GM18867 (cell line): ENCODE measurements at regions not wholly inside any gene's neighbourhood (a gene's known extent, or its start where the extent isn't known, plus 50 kb on each side); places are given as distances from the start of the nearest gene placed in this dataset.
"Not testable (repeated sequence)": the region's sequence is repeated elsewhere in the genome, so short reads cannot be mapped to it uniquely, and the experiment has no call there.

Experiments used
- ATAC-seq: cut with Tn5 transposase; IDR thresholded peaks from one replicate; pipeline ENCODE4 v1.9.1; 2021; ENCODE audit warnings: mild to moderate bottlenecking, moderate library complexity; ENCODE audit not compliant: unreplicated experiment

GRCh38 chr16:48790151-48790550 lies 180.2 kb upstream of the N4BP1 start:
- ATAC-seq, result no peak

GRCh38 chr16:48788475-48788874 lies 178.5 kb upstream of the N4BP1 start:
- no peak for ATAC-seq

DNA sequence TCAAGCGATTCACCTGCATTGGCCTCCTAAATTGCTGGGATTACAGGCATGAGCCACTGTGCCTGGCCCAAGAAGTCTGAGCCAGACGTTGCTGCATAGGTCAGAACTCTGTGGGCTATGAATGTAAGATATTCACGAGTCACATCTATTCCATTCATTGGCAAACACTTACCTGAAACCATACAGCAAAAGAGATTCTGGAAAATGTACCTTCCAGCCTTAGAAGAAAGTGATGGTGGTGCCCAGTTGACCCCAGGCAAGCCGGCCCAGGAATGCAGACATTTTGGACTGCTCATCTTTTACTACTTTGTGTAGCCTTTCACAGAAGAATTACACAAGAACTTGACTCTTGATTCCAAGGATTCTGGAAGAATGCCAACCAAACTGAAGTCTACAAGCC lies 135.6 kb upstream of the N4BP1 start:
- no peak for ATAC-seq

DNA sequence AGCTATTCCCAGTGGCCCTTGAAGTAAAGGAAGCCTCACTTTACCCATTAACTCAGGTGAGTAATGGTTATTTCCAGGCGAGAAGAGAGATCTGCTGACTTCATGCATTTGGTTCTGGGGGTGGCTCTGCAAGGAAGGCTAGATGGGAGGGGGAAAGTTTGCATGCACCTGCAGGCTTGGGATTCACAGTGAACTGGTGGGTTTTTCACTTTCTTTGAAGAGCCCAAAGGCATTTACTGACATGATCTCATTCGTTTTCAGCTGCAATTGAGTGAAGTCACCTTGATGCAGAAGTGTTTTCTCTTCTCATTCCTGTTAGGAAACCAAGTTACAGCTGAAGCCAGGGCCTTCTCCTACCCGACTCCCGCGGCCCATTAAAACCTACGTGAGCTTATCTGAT lies 131.0 kb upstream of the N4BP1 start:
- ATAC-seq, result no peak

DNA sequence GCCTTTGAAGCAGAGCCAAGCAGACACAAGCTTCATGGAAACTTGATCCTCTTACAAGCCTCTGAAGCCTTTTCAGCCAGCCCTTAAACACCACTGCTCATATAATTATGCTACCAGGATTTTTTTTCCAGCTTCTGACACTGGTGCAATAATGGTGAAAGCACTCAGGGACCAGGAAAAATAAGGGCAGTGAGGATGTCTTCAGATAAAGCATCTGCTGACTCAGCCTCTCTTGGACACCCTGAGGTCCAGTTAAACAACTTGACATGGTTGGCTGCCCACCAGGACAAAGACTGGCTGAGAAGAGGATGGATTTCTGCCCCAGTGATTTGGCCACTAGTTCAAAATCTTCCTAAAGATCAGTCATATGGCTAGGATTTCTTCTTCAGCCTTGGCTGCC lies 124.2 kb upstream of the N4BP1 start:
- no peak for ATAC-seq

DNA sequence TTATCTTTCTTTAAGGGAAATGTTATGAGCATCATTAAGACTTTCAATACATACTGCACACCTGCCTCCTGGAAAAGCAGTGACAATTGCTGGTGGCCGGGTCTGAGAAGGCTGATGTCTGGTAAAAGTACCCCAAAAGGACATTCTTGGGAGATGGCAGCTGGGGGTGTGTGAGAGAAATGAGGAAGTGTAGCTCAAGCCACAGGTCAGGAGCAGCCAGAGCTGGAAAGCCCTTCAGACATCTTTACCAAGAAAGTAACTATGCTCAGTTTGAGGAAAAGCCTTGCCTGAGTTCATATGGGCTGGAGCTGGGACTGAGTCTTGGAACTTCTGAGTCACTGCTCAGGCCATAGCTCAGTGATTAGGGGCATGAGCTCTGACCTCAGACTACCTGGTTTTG lies 94.7 kb upstream of the N4BP1 start:
- ATAC-seq, result no peak

DNA sequence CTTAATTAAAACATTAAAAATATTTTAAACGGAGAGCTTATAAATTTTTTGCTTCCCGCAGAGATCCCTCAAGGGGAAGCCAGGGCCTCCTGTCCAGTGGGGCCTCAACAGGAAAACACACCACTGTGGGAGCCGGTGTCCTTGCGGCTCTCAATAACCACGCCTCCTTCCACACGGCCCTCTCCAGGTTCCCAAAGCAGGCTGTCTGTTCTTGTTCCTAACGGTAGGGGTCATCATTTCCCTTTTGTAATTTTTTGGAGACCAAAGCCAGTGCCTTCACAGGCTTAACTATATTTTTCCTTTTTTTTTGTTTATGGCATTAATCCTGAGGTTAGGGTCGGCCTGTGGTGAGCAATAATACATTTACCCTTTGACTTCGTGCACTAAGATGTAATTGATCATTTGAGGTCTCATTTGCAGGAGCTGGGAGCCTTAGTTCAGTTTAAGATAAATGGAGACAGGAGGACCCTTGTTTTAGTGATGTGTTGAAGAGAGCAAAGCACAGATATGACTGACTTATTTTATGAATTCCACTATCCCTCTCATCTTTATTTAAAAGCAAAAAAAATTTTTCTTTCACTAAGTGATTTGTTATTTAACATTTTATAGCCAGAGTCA lies 77.5 kb upstream of the N4BP1 start:
- peak; percentile 94 for ATAC-seq

DNA sequence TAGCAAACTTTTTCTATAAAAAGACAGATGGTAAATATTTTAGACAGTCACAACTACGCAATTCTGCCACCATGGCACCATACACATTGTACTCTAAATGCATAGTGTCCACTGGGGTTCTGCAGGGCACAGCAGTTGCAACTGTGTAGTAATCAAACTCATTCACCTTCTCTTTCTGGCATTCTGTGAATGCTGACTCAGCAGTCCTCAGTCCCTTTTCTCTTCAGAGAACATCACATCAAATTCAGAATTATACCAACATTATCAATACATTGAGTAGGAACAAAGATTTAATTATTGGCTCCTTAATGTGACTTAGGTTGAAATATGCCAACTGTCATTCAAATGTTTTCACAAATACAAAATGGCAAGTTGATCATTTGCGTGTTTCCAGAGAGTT lies 74.2 kb upstream of the N4BP1 start:
- ATAC-seq, result no peak

DNA sequence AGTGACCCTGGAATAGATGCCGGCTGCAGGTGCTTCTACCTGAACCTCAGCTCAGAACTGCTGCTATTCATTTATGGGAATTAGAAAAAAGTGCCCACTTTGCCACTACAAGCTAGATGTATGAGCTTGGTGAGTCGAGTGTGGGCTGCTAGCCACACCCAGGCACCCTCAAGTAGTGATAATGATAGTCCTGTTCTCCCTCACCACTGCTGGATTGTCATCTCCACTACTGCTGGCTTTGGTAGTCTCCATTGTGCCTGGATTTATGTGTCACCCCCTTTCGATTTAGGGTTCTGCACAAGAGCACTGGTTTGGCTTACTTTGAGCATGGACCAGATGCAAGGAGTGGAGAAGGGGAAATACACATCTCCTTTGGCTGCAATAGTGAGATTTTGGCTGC lies 73.0 kb upstream of the N4BP1 start:
- no peak for ATAC-seq

GRCh38 chr16:48681520-48681919 lies 71.5 kb upstream of the N4BP1 start:
- no peak for ATAC-seq

GRCh38 chr16:48680881-48681280 lies 70.9 kb upstream of the N4BP1 start:
- ATAC-seq, result no peak

DNA sequence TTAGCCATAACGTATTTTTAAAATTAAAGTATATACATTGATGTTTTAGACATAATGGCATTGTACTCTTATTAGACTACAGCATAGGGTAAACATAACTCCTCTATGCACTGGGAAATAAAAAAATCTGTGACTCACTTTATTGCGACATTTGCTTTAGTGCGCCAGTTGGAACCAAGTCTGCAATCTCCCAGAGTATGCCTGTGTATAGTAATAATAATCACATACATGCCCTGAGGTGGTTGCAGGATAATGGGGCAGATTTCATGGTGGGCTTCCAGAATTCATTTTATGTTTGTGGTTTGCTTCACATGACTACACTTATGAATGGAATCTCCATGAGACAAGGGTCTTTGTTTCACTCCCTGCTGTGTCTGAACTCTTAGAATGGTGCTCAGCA lies 66.9 kb upstream of the N4BP1 start:
- no peak for ATAC-seq

GRCh38 chr16:48668184-48668583 lies 58.2 kb upstream of the N4BP1 start:
- not testable (repeated sequence) for ATAC-seq

GRCh38 chr16:48659940-48660339 lies 50.0 kb upstream of the N4BP1 start:
- no peak for ATAC-seq
